Peyer's patch (tissue), 4 donors: ENCODE measurements at regions not wholly inside any gene's neighbourhood (a gene's known extent, or its start where the extent isn't known, plus 50 kb on each side); places are given as distances from the start of the nearest gene placed in this dataset.

Experiments
- DNase-seq, 3 donors: peaks; one replicate each; pipeline ENCODE4 v3.0.0-alpha.2; 2017 to 2019
- H3K27ac ChIP-seq, 4 donors: fragments of 200-600 bp; sonication (generic); one replicate each; pipeline ENCODE4 v1.5.1; 2016 to 2019
- H3K27me3 ChIP-seq, 2 donors: fragments of 200-600 bp; sonication (generic); one replicate each; pipeline ENCODE4 v1.5.1; 2019
- H3K36me3 ChIP-seq, 3 donors: fragments of 200-600 bp; sonication (generic); one replicate each; pipeline ENCODE4 v1.5.1; 2016 to 2019
- H3K4me1 ChIP-seq, 4 donors: fragments of 200-600 bp; sonication (generic); one replicate each; pipeline ENCODE4 v1.5.1; 2016 to 2019
- H3K4me3 ChIP-seq, 4 donors: fragments of 200-600 bp; sonication (generic); 1 replicate in 3 of 4; 2 replicates in 1 of 4; pipeline ENCODE4 v1.5.1; 2016 to 2019; ENCODE audit warnings: mild to moderate bottlenecking in 1 of 4
- H3K9me3 ChIP-seq, 4 donors: fragments of 200-600 bp; sonication (generic); one replicate each; pipeline ENCODE4 v1.5.1; 2016 to 2019; ENCODE audit warnings: mild to moderate bottlenecking in 1 of 4
- CTCF ChIP-seq, 6 experiments: fragments of 450-650 bp in 4 of 6; fragments of 200-600 bp in 2 of 6; sonication (generic) in 1 of 6; IDR thresholded peaks; one replicate each; pipeline ENCODE4 v1.5.1; 2017 to 2019; ENCODE audit warnings: antibody characterized with exemption in 6 of 6, mild to moderate bottlenecking in 3 of 6, moderate library complexity in 1 of 6
- POLR2A ChIP-seq, 2 donors: fragments of 450-650 bp; IDR thresholded peaks; one replicate each; pipeline ENCODE4 v1.5.1; 2017; ENCODE audit warnings: antibody characterized with exemption in 2 of 2, mild to moderate bottlenecking in 2 of 2, moderate library complexity in 2 of 2

GRCh38 chr5:98586581-98586980 lies 186.9 kb upstream of the RGMB start:
- no peak overlapping the region for H3K4me3 ChIP-seq
- no peaks in the 10 kb centered on the region for H3K27me3 ChIP-seq
- no peaks in the 10 kb centered on the region for H3K36me3 ChIP-seq
- DNase-seq: no peak
- H3K4me1 ChIP-seq: peaks cover 0 to 4% (median 0%) of the 10 kb centered on the region in 4 donors
- TF ChIP-seq POLR2A (IDR thresholded peaks at IDR 0.05) (no peak), CTCF (IDR thresholded peaks at IDR 0.05) (no peak)
- no peak overlapping the region for H3K27ac ChIP-seq
- peaks cover 0 to 7% (median 0%) of the 10 kb centered on the region in 4 donors for H3K9me3 ChIP-seq

- peaks cover 0 to 4% (median 0%) of the 10 kb centered on the region in 4 donors for H3K4me1 ChIP-seq
- H3K9me3 ChIP-seq: peaks cover 0 to 7% (median 0%) of the 10 kb centered on the region in 4 donors
- H3K4me3 ChIP-seq: no peak overlapping the region
- DNase-seq: no peak
- no peaks in the 10 kb centered on the region for H3K27me3 ChIP-seq
- H3K36me3 ChIP-seq: no peaks in the 10 kb centered on the region
- H3K27ac ChIP-seq: no peak overlapping the region
- TF ChIP-seq CTCF (IDR thresholded peaks at IDR 0.05): no peak
- no peak for TF ChIP-seq POLR2A (IDR thresholded peaks at IDR 0.05)
Observed at GRCh38 chr5:98587166-98587565, 186.3 kb upstream of the RGMB start.

- no peak for TF ChIP-seq POLR2A (IDR thresholded peaks at IDR 0.05)
- no peak for TF ChIP-seq CTCF (IDR thresholded peaks at IDR 0.05)
- H3K36me3 ChIP-seq: no peaks in the 10 kb centered on the region
- no peaks in the 10 kb centered on the region for H3K27me3 ChIP-seq
- H3K4me1 ChIP-seq: peaks cover 0 to 4% (median 0%) of the 10 kb centered on the region in 4 donors
- peaks cover 0 to 7% (median 0%) of the 10 kb centered on the region in 4 donors for H3K9me3 ChIP-seq
- no peak overlapping the region for H3K4me3 ChIP-seq
- no peak for DNase-seq
- H3K27ac ChIP-seq: no peak overlapping the region
Observed at GRCh38 chr5:98588215-98588614, 185.2 kb upstream of the RGMB start.

GRCh38 chr5:98593418-98593817 lies 180.0 kb upstream of the RGMB start:
- no peaks in the 10 kb centered on the region for H3K36me3 ChIP-seq
- H3K4me3 ChIP-seq: no peak overlapping the region
- TF ChIP-seq CTCF (IDR thresholded peaks at IDR 0.05) (no peak), POLR2A (IDR thresholded peaks at IDR 0.05) (no peak)
- H3K27me3 ChIP-seq: no peaks in the 10 kb centered on the region
- H3K9me3 ChIP-seq: peaks cover 0 to 7% (median 0%) of the 10 kb centered on the region in 4 donors
- no peak overlapping the region for H3K27ac ChIP-seq
- no peaks in the 10 kb centered on the region for H3K4me1 ChIP-seq
- DNase-seq: no peak

GRCh38 chr5:98594098-98594497 lies 179.4 kb upstream of the RGMB start:
- DNase-seq: no peak
- Histone ChIP-seq H3K4me1 (no peaks in the 10 kb centered on the region), H3K27ac (no peak overlapping the region), H3K4me3 (no peak overlapping the region), H3K36me3 (no peaks in the 10 kb centered on the region), H3K9me3 (peaks cover 0 to 7% (median 0%) of the 10 kb centered on the region in 4 donors), H3K27me3 (no peaks in the 10 kb centered on the region)
- TF ChIP-seq CTCF (IDR thresholded peaks at IDR 0.05) (no peak), POLR2A (IDR thresholded peaks at IDR 0.05) (no peak)

GRCh38 chr5:98599016-98599415 lies 174.4 kb upstream of the RGMB start:
- no peaks in the 10 kb centered on the region for H3K36me3 ChIP-seq
- H3K4me3 ChIP-seq: no peak overlapping the region
- no peaks in the 10 kb centered on the region for H3K4me1 ChIP-seq
- no peak overlapping the region for H3K27ac ChIP-seq
- H3K9me3 ChIP-seq: no peaks in the 10 kb centered on the region
- no peak for DNase-seq
- H3K27me3 ChIP-seq: no peaks in the 10 kb centered on the region
- TF ChIP-seq POLR2A (IDR thresholded peaks at IDR 0.05) (no peak), CTCF (IDR thresholded peaks at IDR 0.05) (no peak)
